Thoracic aorta (tissue), 2 donors: ENCODE measurements at regions not wholly inside any gene's neighbourhood (a gene's known extent, or its start where the extent isn't known, plus 50 kb on each side); places are given as distances from the start of the nearest gene placed in this dataset.

Experiments
- ATAC-seq: fragments of 150-250 bp; one replicate; pipeline ENCODE4 v1.8.0; 2017; ENCODE audit warnings: low read depth; ENCODE audit not compliant: insufficient number of reproducible peaks, low FRiP score
- DNase-seq: peaks from one replicate; pipeline ENCODE4 v3.0.0-alpha.2; 2020; ENCODE audit warnings: low spot score
- H3K27ac ChIP-seq, 2 donors: fragments of 200-600 bp; sonication (generic); 1 replicate in 1 of 2; 2 replicates in 1 of 2; pipeline ENCODE4 v1.5.1; 2016; ENCODE audit warnings: mild to moderate bottlenecking in 2 of 2, moderate library complexity in 2 of 2
- H3K27me3 ChIP-seq: fragments of 200-600 bp; sonication (generic); replicated peaks from 2 replicates; pipeline ENCODE4 v1.6.0; 2016; ENCODE audit warnings: mild to moderate bottlenecking; ENCODE audit not compliant: insufficient read depth
- H3K36me3 ChIP-seq: fragments of 200-600 bp; sonication (generic); one replicate; pipeline ENCODE4 v1.5.1; 2016
- H3K4me1 ChIP-seq, 2 donors: fragments of 200-600 bp; sonication (generic); 1 replicate in 1 of 2; 2 replicates in 1 of 2; pipeline versions ENCODE4 v1.5.1 to v1.6.0; 2016; ENCODE audit warnings: low read depth in 2 of 2, mild to moderate bottlenecking in 1 of 2; ENCODE audit not compliant: control insufficient read depth in 1 of 2
- H3K4me3 ChIP-seq: fragments of 200-600 bp; sonication (generic); 2 replicates; pipeline ENCODE4 v1.5.1; 2016; ENCODE audit warnings: mild to moderate bottlenecking
- H3K9me3 ChIP-seq: fragments of 200-600 bp; sonication (generic); 2 replicates; pipeline ENCODE4 v1.5.1; 2016
- TF ChIP-seq, protein P1 (sequence below): fragments of 200-600 bp; sonication (generic); IDR thresholded peaks from one replicate; pipeline ENCODE4 v1.5.1; 2019; ENCODE audit warnings: antibody characterized with exemption

DNA sequence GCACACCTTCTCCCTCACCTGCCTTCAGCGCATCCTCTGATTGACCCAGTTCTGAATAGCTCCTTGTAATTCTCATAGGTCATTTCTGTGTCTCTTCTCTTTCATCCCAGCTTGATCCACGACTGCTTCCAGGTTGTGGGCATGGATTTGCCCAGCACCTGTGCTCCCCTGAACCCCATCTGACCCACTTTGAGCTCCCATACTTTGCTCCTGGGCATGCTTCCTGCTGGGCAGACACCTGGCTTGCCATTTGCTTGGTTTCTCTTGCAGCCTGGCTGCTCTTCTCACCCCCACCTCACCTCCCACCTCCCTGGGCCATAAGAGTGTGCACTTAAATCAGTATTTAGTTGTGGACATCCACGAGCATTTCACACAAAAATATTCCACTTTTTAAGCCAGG is 635.5 kb downstream of the TBL1XR1 start:
- Histone ChIP-seq H3K36me3 (no peaks in the 10 kb centered on the region), H3K27ac (no peak overlapping the region), H3K9me3 (no peaks in the 10 kb centered on the region), H3K4me3 (no peak overlapping the region), H3K4me1 (no peaks in the 10 kb centered on the region), H3K27me3 (no peaks in the 10 kb centered on the region)
- no peak for DNase-seq
- no peak for ATAC-seq
- TF ChIP-seq, protein P1, sequence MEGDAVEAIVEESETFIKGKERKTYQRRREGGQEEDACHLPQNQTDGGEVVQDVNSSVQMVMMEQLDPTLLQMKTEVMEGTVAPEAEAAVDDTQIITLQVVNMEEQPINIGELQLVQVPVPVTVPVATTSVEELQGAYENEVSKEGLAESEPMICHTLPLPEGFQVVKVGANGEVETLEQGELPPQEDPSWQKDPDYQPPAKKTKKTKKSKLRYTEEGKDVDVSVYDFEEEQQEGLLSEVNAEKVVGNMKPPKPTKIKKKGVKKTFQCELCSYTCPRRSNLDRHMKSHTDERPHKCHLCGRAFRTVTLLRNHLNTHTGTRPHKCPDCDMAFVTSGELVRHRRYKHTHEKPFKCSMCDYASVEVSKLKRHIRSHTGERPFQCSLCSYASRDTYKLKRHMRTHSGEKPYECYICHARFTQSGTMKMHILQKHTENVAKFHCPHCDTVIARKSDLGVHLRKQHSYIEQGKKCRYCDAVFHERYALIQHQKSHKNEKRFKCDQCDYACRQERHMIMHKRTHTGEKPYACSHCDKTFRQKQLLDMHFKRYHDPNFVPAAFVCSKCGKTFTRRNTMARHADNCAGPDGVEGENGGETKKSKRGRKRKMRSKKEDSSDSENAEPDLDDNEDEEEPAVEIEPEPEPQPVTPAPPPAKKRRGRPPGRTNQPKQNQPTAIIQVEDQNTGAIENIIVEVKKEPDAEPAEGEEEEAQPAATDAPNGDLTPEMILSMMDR: no peak

DNA sequence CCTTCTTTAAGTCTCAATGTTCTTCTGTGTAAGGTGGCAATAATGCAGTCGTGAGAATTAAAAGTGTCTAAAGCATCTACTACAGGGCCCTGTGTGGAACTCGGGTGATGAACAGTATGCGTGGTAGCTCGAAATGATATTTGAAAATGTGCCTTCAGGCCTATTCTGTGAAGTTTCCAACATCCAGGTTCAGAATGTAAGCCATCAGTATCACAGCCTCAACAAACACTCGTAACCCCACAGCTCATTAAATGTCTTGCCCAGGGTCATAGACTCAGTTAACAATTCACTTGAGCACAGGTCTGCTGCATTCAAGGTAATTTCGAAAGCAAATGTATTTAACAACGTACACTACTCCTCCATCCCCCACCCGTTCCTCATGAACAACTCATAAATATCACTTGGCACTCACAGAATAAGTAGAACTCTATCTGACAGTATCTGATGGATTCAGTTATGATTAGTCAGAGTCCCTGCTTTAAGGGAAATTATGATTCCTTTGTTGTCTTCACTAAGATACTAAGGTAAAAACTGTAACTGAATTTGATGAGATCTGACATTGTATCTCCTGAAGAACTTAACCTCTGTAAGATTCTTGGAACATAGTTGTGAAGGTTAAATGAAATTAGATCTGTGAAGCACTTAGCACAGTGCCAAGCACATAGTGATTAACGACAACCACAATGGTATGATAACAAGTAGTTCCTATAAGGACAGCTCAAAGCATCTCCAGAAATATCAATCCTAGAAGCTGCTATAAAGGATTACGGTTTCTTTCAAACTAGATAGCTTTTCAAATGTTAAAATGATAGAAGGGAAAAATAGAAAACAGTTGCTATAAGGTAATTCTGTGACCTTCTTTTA is 642.3 kb downstream of the TBL1XR1 start:
- no peaks in the 10 kb centered on the region for H3K36me3 ChIP-seq
- ATAC-seq (no peak), DNase-seq (no peak)
- no peaks in the 10 kb centered on the region for H3K9me3 ChIP-seq
- H3K4me3 ChIP-seq: no peak overlapping the region
- no peaks in the 10 kb centered on the region for H3K27me3 ChIP-seq
- TF ChIP-seq, protein P1: no peak
- H3K4me1 ChIP-seq: no peaks in the 10 kb centered on the region
- no peak overlapping the region for H3K27ac ChIP-seq

DNA sequence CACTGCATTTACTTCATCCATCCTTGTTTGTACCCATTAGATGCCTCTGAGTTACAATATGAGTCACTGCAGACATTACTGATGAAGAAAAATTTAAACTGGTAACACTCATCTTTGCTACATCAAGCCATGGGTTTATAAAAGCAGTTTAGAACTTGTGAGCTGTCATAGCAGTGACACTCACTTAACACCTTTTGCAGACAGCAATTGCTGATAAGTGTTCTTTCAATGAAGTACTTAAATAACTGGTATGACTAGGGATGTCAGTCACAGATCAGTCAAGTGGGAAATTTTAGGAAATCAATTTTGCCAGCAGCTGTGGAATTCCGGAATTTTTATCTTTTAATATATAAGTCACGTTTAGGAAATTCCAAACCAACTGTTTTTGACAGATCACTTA is 643.0 kb downstream of the TBL1XR1 start:
- no peak overlapping the region for H3K27ac ChIP-seq
- H3K4me1 ChIP-seq: no peaks in the 10 kb centered on the region
- H3K27me3 ChIP-seq: no peaks in the 10 kb centered on the region
- no peak overlapping the region for H3K4me3 ChIP-seq
- ATAC-seq (no peak), DNase-seq (no peak)
- no peaks in the 10 kb centered on the region for H3K36me3 ChIP-seq
- H3K9me3 ChIP-seq: no peaks in the 10 kb centered on the region
- TF ChIP-seq, protein P1: no peak

DNA sequence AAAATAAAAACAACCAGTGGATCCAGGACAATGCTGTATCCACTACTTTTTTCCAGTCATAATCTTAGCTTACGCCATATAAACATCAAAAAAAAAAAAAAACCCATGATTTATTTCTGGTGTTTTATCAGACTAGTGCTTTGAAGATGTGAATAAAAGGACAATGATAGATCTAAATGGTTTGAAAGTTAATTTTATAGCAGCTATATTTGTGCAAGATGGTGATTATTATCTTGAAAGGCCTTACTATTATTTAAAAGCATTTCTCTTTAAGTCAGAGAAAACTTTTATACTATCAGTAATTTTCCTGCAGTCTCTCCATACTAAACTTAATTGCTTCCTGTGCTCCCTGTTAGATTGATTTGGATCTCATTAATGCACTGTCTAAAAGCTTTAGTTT is 670.3 kb downstream of the TBL1XR1 start:
- TF ChIP-seq, protein P1: no peak
- H3K27me3 ChIP-seq: no peaks in the 10 kb centered on the region
- H3K27ac ChIP-seq: no peak overlapping the region
- no peaks in the 10 kb centered on the region for H3K36me3 ChIP-seq
- ATAC-seq (no peak), DNase-seq (no peak)
- H3K9me3 ChIP-seq: peaks cover 3% of the 10 kb centered on the region
- no peak overlapping the region for H3K4me3 ChIP-seq
- no peaks in the 10 kb centered on the region for H3K4me1 ChIP-seq

DNA sequence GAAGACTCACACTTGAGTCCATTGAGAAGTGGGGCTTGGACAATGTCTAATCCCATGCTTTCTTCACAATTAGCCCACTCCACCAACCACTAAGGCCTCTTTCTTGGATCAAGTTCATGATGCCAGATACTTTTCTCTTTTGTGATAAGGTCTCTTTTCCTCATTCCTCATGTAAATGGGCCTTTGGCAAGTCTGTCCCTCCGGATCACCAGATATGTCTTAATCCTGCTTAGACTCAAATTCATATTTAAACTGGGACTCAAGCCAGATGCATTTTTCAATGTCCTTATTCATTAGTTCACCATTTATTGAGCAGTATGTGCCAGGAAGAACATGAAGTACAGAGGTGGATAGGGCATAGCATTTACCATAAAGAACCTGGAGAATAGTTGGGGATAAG is 671.1 kb downstream of the TBL1XR1 start:
- Histone ChIP-seq H3K27me3 (no peaks in the 10 kb centered on the region), H3K4me3 (no peak overlapping the region), H3K36me3 (no peaks in the 10 kb centered on the region), H3K27ac (no peak overlapping the region), H3K4me1 (no peaks in the 10 kb centered on the region), H3K9me3 (peaks cover 3% of the 10 kb centered on the region)
- TF ChIP-seq, protein P1: no peak
- no peak for DNase-seq
- ATAC-seq: no peak
